Endodermal cell (in vitro differentiated cells): ENCODE measurements at regions not wholly inside any gene's neighbourhood (a gene's known extent, or its start where the extent isn't known, plus 50 kb on each side); places are given as distances from the start of the nearest gene placed in this dataset.

ENCODE experiments used
- DNase-seq: peaks from one replicate; pipeline ENCODE4 v3.0.0-alpha.2; 2017
- H3K27ac ChIP-seq: 2 replicates; pipeline ENCODE4 v1.5.1; 2013; ENCODE audit warnings: mild to moderate bottlenecking, low read depth, low read length, moderate library complexity
- H3K27me3 ChIP-seq: 2 replicates; pipeline ENCODE4 v1.6.1; 2013; ENCODE audit warnings: mild to moderate bottlenecking, low read length, moderate library complexity; ENCODE audit not compliant: insufficient read depth, control insufficient read depth, poor library complexity, severe bottlenecking
- H3K36me3 ChIP-seq: 2 replicates; pipeline ENCODE4 v1.7.0; 2013; ENCODE audit warnings: mild to moderate bottlenecking, low read length, moderate library complexity; ENCODE audit not compliant: control insufficient read depth, insufficient read depth
- H3K4me1 ChIP-seq: one replicate; pipeline ENCODE4 v1.7.0; 2013; ENCODE audit warnings: low read length; ENCODE audit not compliant: control insufficient read depth, insufficient read depth
- H3K4me3 ChIP-seq: 2 replicates; pipeline ENCODE4 v1.5.1; 2013; ENCODE audit warnings: mild to moderate bottlenecking, low read length, moderate library complexity
- H3K9ac ChIP-seq: 2 replicates; pipeline ENCODE4 v1.6.1; 2013; ENCODE audit warnings: mild to moderate bottlenecking, low read length, moderate library complexity; ENCODE audit not compliant: poor library complexity, severe bottlenecking; ENCODE audit errors: extremely low read depth
- H3K9me3 ChIP-seq: 2 replicates; pipeline ENCODE4 v1.6.1; 2013; ENCODE audit warnings: mild to moderate bottlenecking, low read length, moderate library complexity; ENCODE audit not compliant: control insufficient read depth
- H3K27ac Mint-ChIP-seq: 2 replicates; pipeline ENCODE4 v1.8.0; 2020; ENCODE audit warnings: mixed read lengths
- H3K27me3 Mint-ChIP-seq: 2 replicates; pipeline ENCODE4 v1.8.0; 2021; ENCODE audit warnings: mild to moderate bottlenecking, mixed read lengths; ENCODE audit not compliant: insufficient read depth
- H3K36me3 Mint-ChIP-seq: 2 replicates; pipeline ENCODE4 v1.8.0; 2020; ENCODE audit warnings: low read depth, mixed read lengths
- H3K4me1 Mint-ChIP-seq: 2 replicates; pipeline ENCODE4 v1.8.0; 2020; ENCODE audit warnings: mixed read lengths
- H3K4me3 Mint-ChIP-seq: 2 replicates; pipeline ENCODE4 v1.8.0; 2020; ENCODE audit warnings: mild to moderate bottlenecking, moderate library complexity, mixed read lengths
- H3K9me3 Mint-ChIP-seq: 2 replicates; pipeline ENCODE4 v1.8.0; 2020; ENCODE audit warnings: mild to moderate bottlenecking, mixed read lengths
- WGBS, 2 experiments: methylation state at CpG; one replicate each; pipeline versions ENCODE4 v1.1.5 to v1.1.7; 2013; ENCODE audit warnings: missing lambda C conversion rate in 2 of 2, mixed read lengths in 1 of 2; ENCODE audit not compliant: insufficient coverage in 1 of 2, insufficient read length in 1 of 2; 5-methylcytosine and 5-hydroxymethylcytosine counted together
- TF ChIP-seq, protein P1 (sequence below): fragments of 200-600 bp; sonication (generic); conservative IDR thresholded peaks from 2 replicates; pipeline ENCODE4 v1.5.0; 2021; ENCODE audit warnings: antibody characterized with exemption, mild to moderate bottlenecking

DNA sequence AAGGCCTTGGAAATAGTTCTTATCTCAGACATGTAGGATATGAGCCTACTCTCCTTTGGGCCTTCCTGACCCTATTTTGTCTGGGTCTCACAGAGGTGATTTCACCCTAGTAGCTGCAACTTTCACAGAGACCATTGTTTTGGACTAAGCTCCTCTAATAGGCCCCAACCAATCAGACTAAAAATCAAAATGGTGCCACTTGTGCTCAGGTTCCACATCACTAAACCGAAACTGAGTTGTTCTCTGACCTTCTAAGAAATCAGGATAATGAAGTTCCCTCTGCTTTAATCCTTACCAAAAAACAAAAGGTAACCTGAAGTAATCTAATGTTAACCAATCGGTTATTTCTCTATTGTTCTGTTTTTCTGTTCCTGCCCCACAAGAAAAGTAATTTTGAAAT lies 143.6 kb downstream of the CD24 start:
- Histone ChIP-seq H3K9me3 (no peaks in the 10 kb centered on the region), H3K4me1 (no peaks in the 10 kb centered on the region)
- 96 to 100% methylated on average over 2 of the region's 2 CpGs for WGBS, 2 experiments

DNA sequence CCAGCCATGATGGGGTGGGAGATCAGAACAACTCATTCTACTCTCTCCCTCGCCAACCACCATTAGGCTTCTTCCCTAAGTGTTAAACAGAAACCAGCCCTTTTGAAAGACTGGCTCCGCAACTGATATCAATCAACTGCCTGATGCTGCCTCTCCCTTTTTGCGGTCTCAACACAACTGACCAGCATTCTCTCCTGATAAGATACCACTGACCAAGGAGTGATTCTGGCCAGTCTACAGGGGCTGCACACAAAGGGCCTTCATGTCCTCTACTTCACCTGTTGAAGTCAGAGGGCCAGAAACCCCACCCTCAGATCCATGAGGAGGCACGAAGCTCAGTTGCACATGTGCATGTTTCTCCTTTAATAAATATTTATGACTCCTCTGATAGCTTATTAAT lies 145.1 kb downstream of the CD24 start:
- Mint-ChIP-seq H3K27me3 (no peaks in the 10 kb centered on the region), H3K27ac (no peak overlapping the region), H3K36me3 (no peaks in the 10 kb centered on the region), H3K9me3 (peaks cover 6% of the 10 kb centered on the region), H3K4me1 (no peaks in the 10 kb centered on the region), H3K4me3 (no peak overlapping the region)
- Histone ChIP-seq H3K27me3 (no peaks in the 10 kb centered on the region), H3K36me3 (no peaks in the 10 kb centered on the region), H3K9ac (no peak overlapping the region), H3K27ac (no peak overlapping the region), H3K4me1 (no peaks in the 10 kb centered on the region), H3K9me3 (no peaks in the 10 kb centered on the region), H3K4me3 (no peak overlapping the region)
- TF ChIP-seq, protein P1, sequence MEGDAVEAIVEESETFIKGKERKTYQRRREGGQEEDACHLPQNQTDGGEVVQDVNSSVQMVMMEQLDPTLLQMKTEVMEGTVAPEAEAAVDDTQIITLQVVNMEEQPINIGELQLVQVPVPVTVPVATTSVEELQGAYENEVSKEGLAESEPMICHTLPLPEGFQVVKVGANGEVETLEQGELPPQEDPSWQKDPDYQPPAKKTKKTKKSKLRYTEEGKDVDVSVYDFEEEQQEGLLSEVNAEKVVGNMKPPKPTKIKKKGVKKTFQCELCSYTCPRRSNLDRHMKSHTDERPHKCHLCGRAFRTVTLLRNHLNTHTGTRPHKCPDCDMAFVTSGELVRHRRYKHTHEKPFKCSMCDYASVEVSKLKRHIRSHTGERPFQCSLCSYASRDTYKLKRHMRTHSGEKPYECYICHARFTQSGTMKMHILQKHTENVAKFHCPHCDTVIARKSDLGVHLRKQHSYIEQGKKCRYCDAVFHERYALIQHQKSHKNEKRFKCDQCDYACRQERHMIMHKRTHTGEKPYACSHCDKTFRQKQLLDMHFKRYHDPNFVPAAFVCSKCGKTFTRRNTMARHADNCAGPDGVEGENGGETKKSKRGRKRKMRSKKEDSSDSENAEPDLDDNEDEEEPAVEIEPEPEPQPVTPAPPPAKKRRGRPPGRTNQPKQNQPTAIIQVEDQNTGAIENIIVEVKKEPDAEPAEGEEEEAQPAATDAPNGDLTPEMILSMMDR, result no peak
- 85 to 89% methylated on average over 3 to 4 of the region's 4 CpGs for WGBS, 2 experiments
- DNase-seq, result no peak

More for the DNA sequence above, 143.6 kb downstream of the CD24 start:
- Mint-ChIP-seq H3K27ac (no peak overlapping the region), H3K4me1 (no peaks in the 10 kb centered on the region), H3K36me3 (no peaks in the 10 kb centered on the region), H3K27me3 (no peaks in the 10 kb centered on the region), H3K9me3 (peaks cover 4% of the 10 kb centered on the region), H3K4me3 (no peak overlapping the region)
- TF ChIP-seq, protein P1, result no peak
- DNase-seq, result no peak
- Histone ChIP-seq H3K27me3 (no peaks in the 10 kb centered on the region), H3K9ac (no peak overlapping the region), H3K36me3 (no peaks in the 10 kb centered on the region), H3K27ac (no peak overlapping the region), H3K4me3 (no peak overlapping the region)

GRCh38 chr6:106827081-106827480 lies 147.4 kb downstream of the CD24 start:
- WGBS, 2 experiments, result 80 to 88% methylated on average over 2 to 3 of the region's 3 CpGs
- Mint-ChIP-seq H3K36me3 (no peaks in the 10 kb centered on the region), H3K9me3 (peaks cover 6% of the 10 kb centered on the region), H3K4me1 (peaks cover 7% of the 10 kb centered on the region), H3K4me3 (no peak overlapping the region), H3K27me3 (no peaks in the 10 kb centered on the region), H3K27ac (no peak overlapping the region)
- DNase-seq, result no peak
- Histone ChIP-seq H3K4me1 (no peaks in the 10 kb centered on the region), H3K27ac (no peak overlapping the region), H3K9ac (no peak overlapping the region), H3K9me3 (no peaks in the 10 kb centered on the region), H3K4me3 (no peak overlapping the region), H3K27me3 (no peaks in the 10 kb centered on the region), H3K36me3 (no peaks in the 10 kb centered on the region)
- TF ChIP-seq, protein P1, result no peak
